Nucleus accumbens (tissue), 56 donors: ENCODE measurements at regions not wholly inside any gene's neighbourhood (a gene's known extent, or its start where the extent isn't known, plus 50 kb on each side); places are given as distances from the start of the nearest gene placed in this dataset.
"Not testable (repeated sequence)": the region's sequence is repeated elsewhere in the genome, so short reads cannot be mapped to it uniquely, and the experiment has no call there.

Experiments
- DNase-seq, 56 donors: peaks; one replicate each; lab custom pipeline; 2025; lab: John Stamatoyannopoulos, UW

GRCh38 chr2:363824-364470 is 76.1 kb upstream of the ALKAL2 start:
- no peak for DNase-seq

DNA sequence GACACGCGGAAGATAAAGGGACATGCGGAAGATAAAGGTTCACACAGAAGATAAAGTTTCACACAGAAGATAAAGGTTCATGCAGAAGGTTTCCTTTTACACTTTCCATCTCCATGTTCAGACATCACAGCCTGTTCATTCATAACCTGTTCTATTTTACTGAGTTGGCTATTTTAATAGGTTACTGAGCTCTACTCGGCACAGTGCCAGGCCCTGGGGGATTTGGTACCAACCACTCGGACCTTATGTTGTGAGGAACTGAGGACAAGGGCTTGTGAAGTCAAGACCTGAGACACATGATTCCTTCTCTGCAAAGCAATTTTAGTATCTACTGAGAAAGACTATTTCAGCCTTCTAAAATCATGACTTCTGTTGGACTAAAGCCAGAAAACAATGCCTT is 75.0 kb upstream of the ALKAL2 start:
- DNase-seq = no peak

DNA sequence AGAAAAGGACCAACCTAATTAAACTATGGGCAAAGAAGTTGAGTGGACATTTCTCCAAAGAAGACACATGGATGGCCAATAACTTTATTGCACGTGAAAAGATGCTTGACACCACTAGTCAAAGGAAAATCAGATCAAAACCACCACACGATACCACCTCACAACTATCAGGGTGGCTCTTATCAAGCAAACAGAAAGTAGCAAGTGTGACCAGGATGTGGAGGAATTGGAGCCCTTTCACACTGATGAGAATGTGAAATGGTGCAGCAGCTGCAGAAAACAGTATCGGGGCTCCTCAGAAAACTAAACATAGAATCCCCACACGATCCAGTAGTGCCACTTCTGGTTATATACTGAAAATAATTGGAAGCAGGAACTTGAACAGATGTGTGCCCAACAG is 72.2 kb upstream of the ALKAL2 start:
- DNase-seq = no peak

- no peak for DNase-seq
These were observed 71.2 kb upstream of the ALKAL2 start for GRCh38 chr2:359047-359446.

DNA sequence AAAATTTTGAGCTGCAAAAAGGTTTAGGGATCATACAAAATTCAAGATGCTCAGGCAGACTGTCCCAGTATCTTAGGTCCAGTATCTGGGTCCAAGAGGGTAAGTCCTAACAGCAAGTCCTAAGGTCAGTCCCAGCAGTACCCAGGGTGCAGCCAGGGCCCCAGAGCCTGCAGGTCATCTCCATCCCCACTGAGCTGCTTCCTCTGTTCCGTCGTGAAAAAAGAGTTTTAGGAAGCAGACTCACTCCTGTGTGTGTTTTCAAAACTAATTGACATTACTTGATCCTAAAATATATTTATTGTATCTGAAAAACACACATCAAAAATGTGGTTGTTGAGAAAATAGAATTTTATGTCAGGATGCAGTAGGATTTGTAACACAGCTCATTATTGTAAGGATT is 69.9 kb upstream of the ALKAL2 start:
- no peak for DNase-seq

DNA sequence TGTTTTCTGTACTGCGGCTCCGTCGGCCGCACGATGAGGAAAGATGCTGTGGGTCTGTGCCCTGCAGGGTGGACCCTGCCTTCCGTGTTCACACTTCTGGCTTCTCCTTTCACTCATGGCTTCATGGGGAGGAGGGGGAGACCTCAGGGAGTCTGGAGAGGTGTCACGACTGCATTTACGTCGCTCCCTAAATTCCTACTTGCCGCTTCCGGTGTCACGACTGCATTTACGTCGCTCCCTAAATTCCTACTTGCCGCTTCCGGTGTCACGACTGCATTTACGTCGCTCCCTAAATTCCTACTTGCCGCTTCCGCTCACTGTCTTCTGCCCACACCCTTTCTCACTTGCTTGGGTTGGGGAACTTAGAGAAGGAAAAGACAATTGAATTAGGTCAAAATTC is 68.4 kb upstream of the ALKAL2 start:
- DNase-seq = not testable (repeated sequence)

GRCh38 chr2:355773-356172 is 67.9 kb upstream of the ALKAL2 start:
- DNase-seq = no peak

DNA sequence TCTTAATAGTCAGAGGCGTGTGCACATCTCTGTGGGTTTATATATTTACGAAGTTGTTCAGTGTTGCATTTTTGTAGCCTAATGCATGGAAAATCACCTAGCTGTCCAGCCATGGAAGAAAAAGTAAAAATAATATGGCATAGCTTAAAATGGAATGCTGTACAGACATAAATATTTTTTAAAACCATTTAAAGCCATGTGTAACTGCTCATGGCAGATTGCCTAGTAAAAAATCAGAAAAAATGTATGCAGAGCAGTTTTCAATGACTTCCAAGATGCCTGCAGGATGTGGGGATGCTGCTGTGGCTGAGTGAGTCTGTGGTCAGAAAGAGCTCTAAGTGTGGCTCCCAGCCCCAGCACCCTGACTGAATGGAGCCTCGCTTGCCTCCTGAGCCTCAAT is 64.8 kb upstream of the ALKAL2 start:
- no peak for DNase-seq

DNA sequence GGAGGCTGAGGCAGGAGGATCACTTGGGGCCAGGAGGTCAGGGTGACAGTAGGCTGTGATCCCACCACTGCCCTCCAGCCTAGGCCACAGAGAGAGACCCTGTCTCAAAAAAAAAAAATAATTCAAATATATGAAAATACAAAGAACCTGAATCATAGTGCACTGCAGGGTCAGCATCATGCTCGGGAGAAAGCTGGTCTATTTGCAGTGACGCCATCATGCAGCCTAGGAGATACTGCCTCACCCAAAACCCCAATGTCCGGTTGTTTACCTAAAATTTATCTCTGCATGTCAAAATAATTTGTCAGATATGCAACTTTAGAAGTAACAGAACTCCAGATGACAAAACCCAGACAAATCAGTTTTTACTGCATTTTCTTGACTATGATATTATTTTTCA is 61.5 kb upstream of the ALKAL2 start:
- DNase-seq = no peak

GRCh38 chr2:348361-348916 is 60.5 kb upstream of the ALKAL2 start:
- no peak for DNase-seq

DNA sequence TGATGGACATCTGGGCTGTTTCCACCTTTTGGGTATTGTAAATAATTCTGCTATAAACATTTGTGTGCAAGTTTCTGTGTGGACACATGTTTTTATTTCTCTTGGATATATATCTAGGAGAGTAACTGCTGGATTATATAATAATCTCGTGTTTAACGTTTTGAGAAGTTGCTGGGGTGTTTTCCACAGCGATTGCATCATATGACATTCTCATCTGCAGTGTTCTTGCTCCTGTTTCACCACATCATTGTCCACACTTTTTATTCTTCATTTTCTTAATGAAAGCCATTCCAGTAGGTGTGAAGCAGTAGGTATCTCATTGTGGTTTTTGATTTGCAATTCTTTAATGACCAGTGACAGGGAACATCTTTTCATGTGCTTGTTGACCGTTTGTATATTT is 56.9 kb upstream of the ALKAL2 start:
- no peak for DNase-seq

DNA sequence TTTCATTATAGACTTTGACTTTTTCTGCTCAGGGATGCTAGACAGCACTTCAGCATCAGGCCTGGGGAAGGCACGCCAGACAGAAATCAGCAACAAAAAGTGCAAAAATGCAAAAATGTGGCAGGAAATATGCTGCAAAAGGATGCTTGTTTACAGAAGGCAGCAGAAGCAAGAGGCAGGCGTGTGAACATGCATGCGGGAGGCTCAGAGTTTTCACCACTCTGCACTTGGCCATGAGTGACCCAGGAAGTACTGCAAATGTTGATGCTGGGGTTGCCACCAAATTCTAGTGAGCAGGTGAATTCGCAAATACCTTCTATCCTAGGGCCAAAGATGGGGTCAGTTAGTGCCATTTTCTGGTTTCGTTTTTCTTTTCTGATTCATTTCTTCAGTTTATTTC is 55.5 kb upstream of the ALKAL2 start:
- DNase-seq = no peak

DNA sequence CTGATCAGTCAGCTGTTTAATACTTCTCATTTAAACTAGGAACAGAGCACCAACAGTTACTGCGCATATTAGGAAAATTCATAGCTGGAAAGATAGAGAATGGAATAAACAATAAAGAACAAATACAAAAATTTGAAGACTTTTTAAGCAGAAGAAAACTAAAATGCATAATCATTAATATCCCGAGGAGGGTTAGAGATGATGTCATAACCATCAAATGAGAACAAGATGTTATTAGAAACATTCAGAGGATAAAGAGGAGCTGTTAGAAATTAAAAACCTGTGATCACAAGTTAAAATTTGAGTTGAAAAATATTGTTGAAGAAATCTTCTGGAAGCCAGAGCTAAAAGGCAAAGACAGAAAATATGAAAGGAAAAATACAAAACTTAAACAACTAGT is 54.0 kb upstream of the ALKAL2 start:
- DNase-seq = no peak

GRCh38 chr2:341017-341542 is 53.2 kb upstream of the ALKAL2 start:
- DNase-seq = no peak
